ENCODE measurements at regions not wholly inside any gene's neighbourhood (a gene's known extent, or its start where the extent isn't known, plus 50 kb on each side); places are given as distances from the start of the nearest gene placed in this dataset.

DNA sequence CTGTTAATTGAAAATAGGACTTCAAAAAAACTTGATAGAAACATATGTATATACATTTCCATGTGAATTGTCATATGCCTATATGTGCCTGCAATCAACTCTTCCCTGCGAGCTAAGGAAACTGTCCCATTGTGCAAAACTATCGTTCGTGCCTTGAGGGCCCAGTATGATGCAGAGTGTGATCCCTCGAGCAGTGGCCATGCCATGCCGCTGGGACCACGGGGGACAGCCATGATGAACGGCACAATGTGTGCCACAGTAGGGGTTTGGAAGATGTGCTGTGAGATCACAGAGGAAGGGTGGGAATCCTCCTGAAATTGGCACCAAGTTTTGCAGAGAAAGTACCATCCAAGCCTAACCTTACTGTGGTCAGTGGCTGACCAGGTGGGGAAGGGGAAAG lies 118.1 kb upstream of the SOX1 start:
- TF ChIP-seq POLR2A (IDR thresholded peaks at IDR 0.05) = no peak
- TF ChIP-seq, protein P1, sequence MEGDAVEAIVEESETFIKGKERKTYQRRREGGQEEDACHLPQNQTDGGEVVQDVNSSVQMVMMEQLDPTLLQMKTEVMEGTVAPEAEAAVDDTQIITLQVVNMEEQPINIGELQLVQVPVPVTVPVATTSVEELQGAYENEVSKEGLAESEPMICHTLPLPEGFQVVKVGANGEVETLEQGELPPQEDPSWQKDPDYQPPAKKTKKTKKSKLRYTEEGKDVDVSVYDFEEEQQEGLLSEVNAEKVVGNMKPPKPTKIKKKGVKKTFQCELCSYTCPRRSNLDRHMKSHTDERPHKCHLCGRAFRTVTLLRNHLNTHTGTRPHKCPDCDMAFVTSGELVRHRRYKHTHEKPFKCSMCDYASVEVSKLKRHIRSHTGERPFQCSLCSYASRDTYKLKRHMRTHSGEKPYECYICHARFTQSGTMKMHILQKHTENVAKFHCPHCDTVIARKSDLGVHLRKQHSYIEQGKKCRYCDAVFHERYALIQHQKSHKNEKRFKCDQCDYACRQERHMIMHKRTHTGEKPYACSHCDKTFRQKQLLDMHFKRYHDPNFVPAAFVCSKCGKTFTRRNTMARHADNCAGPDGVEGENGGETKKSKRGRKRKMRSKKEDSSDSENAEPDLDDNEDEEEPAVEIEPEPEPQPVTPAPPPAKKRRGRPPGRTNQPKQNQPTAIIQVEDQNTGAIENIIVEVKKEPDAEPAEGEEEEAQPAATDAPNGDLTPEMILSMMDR (IDR thresholded peaks at IDR 0.05) = no peak

All from thyroid gland (tissue), 4 donors.